ENCODE measurements at regions not wholly inside any gene's neighbourhood (a gene's known extent, or its start where the extent isn't known, plus 50 kb on each side); places are given as distances from the start of the nearest gene placed in this dataset.
A peak's percentile ranks its signal among the peaks of the same experiment; 100 is the strongest.

DNA sequence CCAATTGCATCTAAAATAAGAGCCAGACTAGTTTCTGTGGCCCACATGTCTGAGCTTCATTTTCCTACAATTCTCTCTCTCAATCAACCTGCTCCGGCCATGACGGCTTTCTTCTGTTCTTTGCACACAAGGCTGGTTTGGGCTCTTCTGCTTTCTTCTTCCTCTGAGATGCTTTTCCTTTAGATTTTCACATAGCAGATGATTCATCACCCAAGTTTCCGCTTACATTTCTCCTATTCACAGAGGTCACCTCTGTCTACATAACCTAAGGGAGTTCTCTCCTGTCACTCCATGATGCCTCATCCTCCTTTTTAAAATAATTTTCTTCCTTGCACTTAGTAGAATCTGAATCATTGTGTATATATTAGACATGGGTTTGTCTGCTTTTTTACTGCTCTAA is 334.6 kb upstream of the TUSC1 start:
- H4K20me1 ChIP-seq (ENCODE audit: insufficient read depth), result no peaks in the 10 kb centered on the region
- no peaks in the 10 kb centered on the region for H3K9me3 ChIP-seq (ENCODE audit: low read depth)
- no peak overlapping the region for H3K9ac ChIP-seq
- no peak overlapping the region for H2AFZ ChIP-seq
- TF ChIP-seq EZH2phosphoT487 (IDR thresholded peaks at IDR 0.05; ENCODE audit: insufficient read depth, low read depth) (no peak), EZH2 (IDR thresholded peaks at IDR 0.05; ENCODE audit: insufficient read depth, poor library complexity, severe bottlenecking) (no peak)
- no peak overlapping the region for H3K4me2 ChIP-seq (ENCODE audit: unreplicated experiment)
- no peaks in the 10 kb centered on the region for H3K36me3 ChIP-seq (ENCODE audit: low read depth)
- no peaks in the 10 kb centered on the region for H3F3A ChIP-seq (ENCODE audit: insufficient read depth)
- H3K9me2 ChIP-seq (ENCODE audit: insufficient read depth), result no peaks in the 10 kb centered on the region
- no peak overlapping the region for H3K27ac ChIP-seq
- peak; percentile 12 for DNase-seq
- in situ Hi-C loops (cut with MboI), result no loop called here
- no peaks in the 10 kb centered on the region for H3K79me2 ChIP-seq (ENCODE audit: insufficient read depth)
- H3K27me3 ChIP-seq (replicated peaks; ENCODE audit: insufficient read depth), result no peaks in the 10 kb centered on the region
- H3K4me1 ChIP-seq (ENCODE audit: insufficient read depth), result 0 out of 2 replicates have a peak, but pooled peaks cover 10% of the 10 kb centered on the region
- WGBS, 2 experiments (ENCODE audit: low coverage in 1 of 2, low lambda C conversion rate in 2 of 2, missing lambda C conversion rate in 2 of 2), result 82 to 83% methylated on average over 3 of the region's 3 CpGs
- H3K4me3 ChIP-seq, result no peak overlapping the region

DNA sequence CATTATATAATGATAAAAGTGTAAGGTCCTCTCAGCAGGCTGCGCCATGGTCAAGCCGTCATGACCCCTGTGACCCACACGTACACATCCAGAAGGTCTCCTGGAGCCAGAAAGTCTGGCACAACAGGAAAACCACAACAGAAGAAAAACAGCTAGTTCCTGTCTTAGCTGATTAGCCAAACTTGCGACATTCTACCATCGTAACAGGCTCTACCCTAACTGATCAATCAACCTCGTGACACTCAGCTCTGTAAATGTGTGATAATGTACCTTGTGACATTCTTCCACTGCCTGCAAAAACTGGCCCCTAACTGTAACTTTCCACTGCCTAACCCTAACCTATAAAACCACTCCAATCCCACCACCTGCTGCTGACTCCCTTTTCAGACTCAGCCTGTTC is 316.4 kb upstream of the TUSC1 start:
- Histone ChIP-seq H3K4me3 (no peak overlapping the region), H4K20me1 (ENCODE audit: insufficient read depth) (no peaks in the 10 kb centered on the region), H3K27me3 (replicated peaks; ENCODE audit: insufficient read depth) (no peaks in the 10 kb centered on the region), H3K4me2 (ENCODE audit: unreplicated experiment) (no peak overlapping the region), H3K9ac (no peak overlapping the region), H3K9me2 (ENCODE audit: insufficient read depth) (no peaks in the 10 kb centered on the region), H2AFZ (no peak overlapping the region), H3K36me3 (ENCODE audit: low read depth) (no peaks in the 10 kb centered on the region), H3F3A (ENCODE audit: insufficient read depth) (no peaks in the 10 kb centered on the region), H3K9me3 (ENCODE audit: low read depth) (no peaks in the 10 kb centered on the region), H3K4me1 (ENCODE audit: insufficient read depth) (no peaks in the 10 kb centered on the region), H3K27ac (no peak overlapping the region), H3K79me2 (ENCODE audit: insufficient read depth) (no peaks in the 10 kb centered on the region)
- WGBS, 2 experiments (ENCODE audit: low coverage in 1 of 2, low lambda C conversion rate in 2 of 2, missing lambda C conversion rate in 2 of 2), result 71 to 72% methylated on average over 6 of the region's 6 CpGs
- no peak for DNase-seq
- no peak for TF ChIP-seq EZH2 (IDR thresholded peaks at IDR 0.05; ENCODE audit: insufficient read depth, poor library complexity, severe bottlenecking)
- TF ChIP-seq EZH2phosphoT487 (IDR thresholded peaks at IDR 0.05; ENCODE audit: insufficient read depth, low read depth), result no peak
- in situ Hi-C loops (cut with MboI), result no loop called here

DNA sequence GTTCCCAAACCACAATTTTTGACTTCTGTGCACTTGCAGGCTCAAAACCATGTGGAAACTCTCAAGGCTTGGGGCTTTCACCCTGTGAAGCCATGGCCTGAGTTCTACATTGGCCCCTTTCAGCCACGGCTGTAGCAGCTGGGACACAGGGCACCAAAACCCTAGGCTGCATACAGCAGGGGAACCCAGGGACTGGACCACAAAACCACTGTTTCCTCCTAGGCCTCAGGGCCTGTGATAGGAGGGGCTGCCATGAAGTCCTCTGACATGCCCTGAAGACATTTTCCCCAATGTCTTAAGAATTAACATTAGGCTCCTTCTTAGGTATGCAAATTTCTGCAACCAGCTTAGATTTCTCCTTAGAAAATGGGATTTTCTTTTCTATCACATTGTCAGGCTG is 312.1 kb upstream of the TUSC1 start:
- Histone ChIP-seq H4K20me1 (ENCODE audit: insufficient read depth) (no peaks in the 10 kb centered on the region), H3K4me1 (ENCODE audit: insufficient read depth) (no peaks in the 10 kb centered on the region), H3K4me3 (no peak overlapping the region), H3K9me3 (ENCODE audit: low read depth) (no peaks in the 10 kb centered on the region), H3K4me2 (ENCODE audit: unreplicated experiment) (no peak overlapping the region), H3K9me2 (ENCODE audit: insufficient read depth) (no peaks in the 10 kb centered on the region), H3F3A (ENCODE audit: insufficient read depth) (no peaks in the 10 kb centered on the region), H3K36me3 (ENCODE audit: low read depth) (no peaks in the 10 kb centered on the region), H3K27ac (no peak overlapping the region), H3K79me2 (ENCODE audit: insufficient read depth) (no peaks in the 10 kb centered on the region), H2AFZ (no peak overlapping the region), H3K9ac (no peak overlapping the region), H3K27me3 (replicated peaks; ENCODE audit: insufficient read depth) (no peaks in the 10 kb centered on the region)
- in situ Hi-C loops (cut with MboI), result no loop called here
- TF ChIP-seq EZH2phosphoT487 (IDR thresholded peaks at IDR 0.05; ENCODE audit: insufficient read depth, low read depth) (no peak), EZH2 (IDR thresholded peaks at IDR 0.05; ENCODE audit: insufficient read depth, poor library complexity, severe bottlenecking) (no peak)
- no peak for DNase-seq
- 6 to 11% methylated on average over 1 of the region's 1 CpG for WGBS, 2 experiments (ENCODE audit: low coverage in 1 of 2, low lambda C conversion rate in 2 of 2, missing lambda C conversion rate in 2 of 2)

DNA sequence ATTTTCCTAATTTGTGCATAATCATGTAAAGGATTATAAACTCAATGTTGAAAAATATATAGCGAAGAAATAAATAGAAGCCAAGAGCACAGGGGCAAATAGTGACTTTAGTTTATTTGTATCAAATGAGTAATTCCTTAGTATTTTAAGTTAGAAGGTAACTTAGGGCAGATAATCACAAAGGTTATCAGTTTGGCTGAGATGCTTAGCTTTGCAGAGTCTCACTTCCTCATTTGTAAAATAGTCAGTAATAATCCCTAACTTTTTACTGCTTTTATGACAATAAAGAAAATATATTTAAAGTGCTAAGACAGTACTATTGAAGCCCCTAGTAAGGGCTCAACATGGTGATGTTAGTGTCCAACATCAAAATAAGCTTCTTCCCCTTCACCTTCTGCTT is 297.4 kb upstream of the TUSC1 start:
- H3K4me3 ChIP-seq, result no peak overlapping the region
- no peak overlapping the region for H3K4me2 ChIP-seq (ENCODE audit: unreplicated experiment)
- no peaks in the 10 kb centered on the region for H3K9me3 ChIP-seq (ENCODE audit: low read depth)
- H4K20me1 ChIP-seq (ENCODE audit: insufficient read depth), result no peaks in the 10 kb centered on the region
- no peak overlapping the region for H3K9ac ChIP-seq
- no peak for DNase-seq
- no peak for TF ChIP-seq EZH2 (IDR thresholded peaks at IDR 0.05; ENCODE audit: insufficient read depth, poor library complexity, severe bottlenecking)
- no peak for TF ChIP-seq EZH2phosphoT487 (IDR thresholded peaks at IDR 0.05; ENCODE audit: insufficient read depth, low read depth)
- no peaks in the 10 kb centered on the region for H3F3A ChIP-seq (ENCODE audit: insufficient read depth)
- in situ Hi-C loops (cut with MboI), result no loop called here
- H3K9me2 ChIP-seq (ENCODE audit: insufficient read depth), result no peaks in the 10 kb centered on the region
- H2AFZ ChIP-seq, result no peak overlapping the region
- no peaks in the 10 kb centered on the region for H3K27me3 ChIP-seq (replicated peaks; ENCODE audit: insufficient read depth)
- WGBS, 2 experiments (ENCODE audit: low coverage in 1 of 2, low lambda C conversion rate in 2 of 2, missing lambda C conversion rate in 2 of 2), result 50 to 63% methylated on average over 1 of the region's 1 CpG
- H3K79me2 ChIP-seq (ENCODE audit: insufficient read depth), result no peaks in the 10 kb centered on the region
- no peaks in the 10 kb centered on the region for H3K36me3 ChIP-seq (ENCODE audit: low read depth)
- no peak overlapping the region for H3K27ac ChIP-seq
- H3K4me1 ChIP-seq (ENCODE audit: insufficient read depth), result no peaks in the 10 kb centered on the region

DNA sequence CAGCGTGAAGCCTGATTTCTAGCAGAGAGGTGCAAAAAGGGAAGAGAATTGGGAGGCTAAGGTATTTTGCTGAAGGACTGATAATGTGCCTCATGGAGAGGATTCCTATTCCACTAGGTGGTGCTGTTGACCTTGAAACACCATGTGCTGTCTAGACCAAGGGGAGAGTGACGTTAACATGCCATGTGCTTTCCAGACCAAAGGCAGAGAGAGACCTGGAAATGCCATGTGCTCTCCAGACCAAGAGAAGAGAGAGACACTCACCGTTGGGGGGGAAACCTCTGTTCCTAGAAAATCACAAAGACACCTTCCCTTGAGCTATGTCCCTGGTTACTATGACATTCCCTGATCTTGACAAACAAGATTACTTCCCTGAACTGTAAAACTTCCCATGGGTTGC is 286.0 kb upstream of the TUSC1 start:
- no peak overlapping the region for H3K4me3 ChIP-seq
- H3K27ac ChIP-seq, result no peak overlapping the region
- in situ Hi-C loops (cut with MboI), result loop anchor here (10.0 to 25.0 kb wide), 2 partner anchors 361 to 673 kb away; no protein-coding TSS in a partner anchor
- H3K9me3 ChIP-seq (ENCODE audit: low read depth), result no peaks in the 10 kb centered on the region
- no peak for TF ChIP-seq EZH2phosphoT487 (IDR thresholded peaks at IDR 0.05; ENCODE audit: insufficient read depth, low read depth)
- TF ChIP-seq EZH2 (IDR thresholded peaks at IDR 0.05; ENCODE audit: insufficient read depth, poor library complexity, severe bottlenecking), result no peak
- no peak overlapping the region for H2AFZ ChIP-seq
- H4K20me1 ChIP-seq (ENCODE audit: insufficient read depth), result no peaks in the 10 kb centered on the region
- no peaks in the 10 kb centered on the region for H3K79me2 ChIP-seq (ENCODE audit: insufficient read depth)
- H3K4me1 ChIP-seq (ENCODE audit: insufficient read depth), result no peaks in the 10 kb centered on the region
- WGBS, 2 experiments (ENCODE audit: low coverage in 1 of 2, low lambda C conversion rate in 2 of 2, missing lambda C conversion rate in 2 of 2), result 20 to 22% methylated on average over 3 of the region's 3 CpGs
- H3F3A ChIP-seq (ENCODE audit: insufficient read depth), result no peaks in the 10 kb centered on the region
- no peaks in the 10 kb centered on the region for H3K36me3 ChIP-seq (ENCODE audit: low read depth)
- H3K27me3 ChIP-seq (replicated peaks; ENCODE audit: insufficient read depth), result no peaks in the 10 kb centered on the region
- H3K4me2 ChIP-seq (ENCODE audit: unreplicated experiment), result no peak overlapping the region
- DNase-seq, result peak; percentile 77
- H3K9ac ChIP-seq, result no peak overlapping the region
- H3K9me2 ChIP-seq (ENCODE audit: insufficient read depth), result no peaks in the 10 kb centered on the region
